Testis (tissue), 2 donors: ENCODE measurements at regions not wholly inside any gene's neighbourhood (a gene's known extent, or its start where the extent isn't known, plus 50 kb on each side); places are given as distances from the start of the nearest gene placed in this dataset.

Experiments used
- DNase-seq: peaks from one replicate; pipeline ENCODE4 v3.0.0-alpha.2; 2019
- H3K27ac ChIP-seq, 2 donors: fragments of 200-600 bp; sonication (generic); one replicate each; pipeline ENCODE4 v1.5.1; 2019
- H3K27me3 ChIP-seq: fragments of 200-600 bp; sonication (generic); one replicate; pipeline ENCODE4 v1.5.1; 2019
- H3K36me3 ChIP-seq: fragments of 200-600 bp; sonication (generic); one replicate; pipeline ENCODE4 v1.5.1; 2017; ENCODE audit warnings: low read depth; ENCODE audit errors: missing control alignments
- H3K4me1 ChIP-seq: fragments of 200-600 bp; sonication (generic); one replicate; pipeline ENCODE4 v1.5.1; 2019
- H3K4me3 ChIP-seq, 2 donors: fragments of 200-600 bp; sonication (generic); one replicate each; pipeline ENCODE4 v1.5.1; 2017 to 2019
- H3K9me3 ChIP-seq: fragments of 200-600 bp; sonication (generic); one replicate; pipeline ENCODE4 v1.5.1; 2017
- POLR2A ChIP-seq: fragments of 450-650 bp; IDR thresholded peaks from one replicate; pipeline ENCODE4 v1.6.1; 2017; ENCODE audit warnings: antibody characterized with exemption, mild to moderate bottlenecking, moderate library complexity
- WGBS, 2 donors: methylation state at CpG; one replicate each; pipeline ENCODE4 v1.1.5; 2018; 5-methylcytosine and 5-hydroxymethylcytosine counted together
- intact Hi-C: fragments of 100-400 bp; cut with DNase I; formaldehyde crosslinking; loops from one replicate; pipeline ENCODE4 v1.15.1; 2023; ENCODE audit warnings: low total_unique reads
- TF ChIP-seq, protein P1 (sequence below), 3 experiments: fragments of 450-650 bp in 2 of 3; fragments of 200-600 bp in 1 of 3; sonication (generic) in 1 of 3; IDR thresholded peaks; one replicate each; pipeline ENCODE4 v1.5.1; 2016 to 2019; ENCODE audit warnings: antibody characterized with exemption in 3 of 3, mild to moderate bottlenecking in 2 of 3, moderate library complexity in 1 of 3

DNA sequence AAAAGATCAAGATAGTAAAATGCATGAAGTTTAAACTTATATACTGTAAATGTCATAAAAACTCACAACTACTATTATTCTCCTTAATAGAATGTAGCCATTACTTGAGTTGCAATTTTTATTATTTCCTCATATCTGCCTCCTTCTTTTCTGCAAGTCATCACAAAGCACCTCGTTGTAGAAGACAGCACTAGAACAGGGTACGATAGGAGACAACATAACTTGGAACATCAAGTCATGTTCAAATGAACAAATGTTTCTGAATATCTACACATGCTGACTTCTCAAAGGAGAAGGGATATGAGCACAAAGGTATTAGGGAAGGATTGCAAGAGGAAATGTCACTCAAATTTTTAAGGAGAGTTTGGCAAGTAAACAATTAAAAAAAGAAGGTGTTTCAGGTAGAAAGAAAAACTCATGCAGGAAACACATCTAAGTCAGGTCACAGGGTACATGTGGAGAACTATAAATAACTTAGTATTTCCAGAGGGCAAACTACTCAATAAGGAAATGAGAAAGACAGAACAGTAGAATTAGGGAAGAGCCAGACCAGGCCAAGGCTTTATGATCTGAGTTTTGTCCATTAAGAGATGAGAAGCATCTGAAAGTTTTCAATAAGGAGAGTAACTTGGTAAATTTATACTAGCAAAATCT lies 186.7 kb downstream of the CRPPA start:
- no peak for TF ChIP-seq POLR2A
- TF ChIP-seq, protein P1, sequence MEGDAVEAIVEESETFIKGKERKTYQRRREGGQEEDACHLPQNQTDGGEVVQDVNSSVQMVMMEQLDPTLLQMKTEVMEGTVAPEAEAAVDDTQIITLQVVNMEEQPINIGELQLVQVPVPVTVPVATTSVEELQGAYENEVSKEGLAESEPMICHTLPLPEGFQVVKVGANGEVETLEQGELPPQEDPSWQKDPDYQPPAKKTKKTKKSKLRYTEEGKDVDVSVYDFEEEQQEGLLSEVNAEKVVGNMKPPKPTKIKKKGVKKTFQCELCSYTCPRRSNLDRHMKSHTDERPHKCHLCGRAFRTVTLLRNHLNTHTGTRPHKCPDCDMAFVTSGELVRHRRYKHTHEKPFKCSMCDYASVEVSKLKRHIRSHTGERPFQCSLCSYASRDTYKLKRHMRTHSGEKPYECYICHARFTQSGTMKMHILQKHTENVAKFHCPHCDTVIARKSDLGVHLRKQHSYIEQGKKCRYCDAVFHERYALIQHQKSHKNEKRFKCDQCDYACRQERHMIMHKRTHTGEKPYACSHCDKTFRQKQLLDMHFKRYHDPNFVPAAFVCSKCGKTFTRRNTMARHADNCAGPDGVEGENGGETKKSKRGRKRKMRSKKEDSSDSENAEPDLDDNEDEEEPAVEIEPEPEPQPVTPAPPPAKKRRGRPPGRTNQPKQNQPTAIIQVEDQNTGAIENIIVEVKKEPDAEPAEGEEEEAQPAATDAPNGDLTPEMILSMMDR (IDR thresholded peaks at IDR 0.05), result no peak
- no peaks in the 10 kb centered on the region for H3K4me1 ChIP-seq
- 70 to 77% methylated on average over 2 of the region's 2 CpGs for WGBS, 2 donors
- H3K27me3 ChIP-seq, result no peaks in the 10 kb centered on the region
- no peaks in the 10 kb centered on the region for H3K9me3 ChIP-seq
- H3K27ac ChIP-seq, result no peak overlapping the region
- DNase-seq, result no peak
- no peaks in the 10 kb centered on the region for H3K36me3 ChIP-seq
- H3K4me3 ChIP-seq, result no peak overlapping the region
- intact Hi-C loops, result no loop called here

DNA sequence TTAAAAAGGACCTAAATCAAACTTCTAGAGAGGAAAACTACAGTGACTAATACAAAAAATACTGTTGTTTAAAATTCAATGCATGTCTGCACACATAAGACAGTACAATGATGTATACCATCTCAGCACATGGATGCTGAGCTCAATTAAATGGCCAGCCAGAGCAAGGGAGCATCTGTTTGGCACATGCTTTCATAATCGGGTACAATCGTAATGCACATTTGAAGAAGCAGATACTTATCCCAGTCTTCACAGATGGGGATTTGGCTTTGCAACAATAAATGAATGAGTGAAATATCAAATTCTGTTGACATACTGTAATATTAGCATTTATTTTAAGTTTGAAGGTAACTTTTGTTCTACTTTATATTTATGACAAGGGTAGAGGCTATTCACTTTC lies 187.8 kb downstream of the CRPPA start:
- Histone ChIP-seq H3K9me3 (no peaks in the 10 kb centered on the region), H3K36me3 (no peaks in the 10 kb centered on the region), H3K4me1 (no peaks in the 10 kb centered on the region), H3K4me3 (no peak overlapping the region), H3K27ac (no peak overlapping the region), H3K27me3 (no peaks in the 10 kb centered on the region)
- intact Hi-C loops, result no loop called here
- no peak for DNase-seq
- WGBS, 2 donors, result 88 to 94% methylated on average over 2 of the region's 2 CpGs
- no peak for TF ChIP-seq POLR2A
- TF ChIP-seq, protein P1 (IDR thresholded peaks at IDR 0.05), result no peak

DNA sequence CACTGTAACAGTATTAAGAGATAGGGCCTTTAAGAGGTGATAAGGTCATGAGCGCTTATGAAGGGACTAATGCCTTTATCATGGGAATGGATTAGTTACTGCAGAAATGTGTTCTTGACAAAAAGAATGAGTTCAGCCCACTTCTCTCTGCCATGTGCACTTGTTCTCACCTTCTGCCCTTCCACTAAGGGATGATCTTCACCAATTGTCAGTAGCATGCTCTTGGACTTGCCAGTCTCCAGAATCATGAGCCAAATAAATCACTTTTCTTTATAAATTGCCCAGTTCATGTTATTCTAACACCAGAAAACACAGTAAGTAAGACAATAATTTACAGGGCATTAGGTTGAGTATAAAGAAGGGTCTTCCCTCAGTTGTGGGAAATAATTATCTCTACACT lies 189.1 kb downstream of the CRPPA start:
- H3K27me3 ChIP-seq, result no peaks in the 10 kb centered on the region
- no peaks in the 10 kb centered on the region for H3K9me3 ChIP-seq
- intact Hi-C loops, result no loop called here
- no peak overlapping the region for H3K27ac ChIP-seq
- DNase-seq, result no peak
- H3K36me3 ChIP-seq, result no peaks in the 10 kb centered on the region
- no peaks in the 10 kb centered on the region for H3K4me1 ChIP-seq
- TF ChIP-seq, protein P1 (IDR thresholded peaks at IDR 0.05), result no peak
- no peak for TF ChIP-seq POLR2A
- 100% methylated on average over 1 of the region's 1 CpG for WGBS, 2 donors
- no peak overlapping the region for H3K4me3 ChIP-seq

- no peak for DNase-seq
- H3K4me3 ChIP-seq, result no peak overlapping the region
- no peaks in the 10 kb centered on the region for H3K9me3 ChIP-seq
- H3K36me3 ChIP-seq, result no peaks in the 10 kb centered on the region
- intact Hi-C loops, result no loop called here
- H3K27me3 ChIP-seq, result no peaks in the 10 kb centered on the region
- 92 to 94% methylated on average over 8 of the region's 8 CpGs for WGBS, 2 donors
- no peak overlapping the region for H3K27ac ChIP-seq
- H3K4me1 ChIP-seq, result no peaks in the 10 kb centered on the region
- no peak for TF ChIP-seq POLR2A
- TF ChIP-seq, protein P1 (IDR thresholded peaks at IDR 0.05), result no peak
Observed at GRCh38 chr7:16223963-16224707, 197.2 kb downstream of the CRPPA start.
